GM18868 (cell line): ENCODE measurements at regions not wholly inside any gene's neighbourhood (a gene's known extent, or its start where the extent isn't known, plus 50 kb on each side); places are given as distances from the start of the nearest gene placed in this dataset.

Experiments used
- ATAC-seq: cut with Tn5 transposase; IDR thresholded peaks from one replicate; pipeline ENCODE4 v1.9.1; 2021; ENCODE audit warnings: mild to moderate bottlenecking, moderate library complexity; ENCODE audit not compliant: unreplicated experiment

- ATAC-seq = no peak
Observed at GRCh38 chr11:122323754-122324421, 207.9 kb upstream of the BLID start.

GRCh38 chr11:122322329-122322728 is 206.3 kb upstream of the BLID start:
- no peak for ATAC-seq

GRCh38 chr11:122320671-122321070 is 204.7 kb upstream of the BLID start:
- ATAC-seq = no peak

- no peak for ATAC-seq
Observed at GRCh38 chr11:122319691-122320620, 203.9 kb upstream of the BLID start.

GRCh38 chr11:122319085-122319484 is 203.1 kb upstream of the BLID start:
- no peak for ATAC-seq

GRCh38 chr11:122317305-122317704 is 201.3 kb upstream of the BLID start:
- ATAC-seq = no peak

GRCh38 chr11:122313581-122313980 is 197.6 kb upstream of the BLID start:
- no peak for ATAC-seq

- no peak for ATAC-seq
Observed at GRCh38 chr11:122311216-122311755, 195.3 kb upstream of the BLID start.

- no peak for ATAC-seq
Observed at GRCh38 chr11:122310766-122311165, 194.8 kb upstream of the BLID start.

GRCh38 chr11:122309262-122309925 is 193.4 kb upstream of the BLID start:
- ATAC-seq = no peak

- no peak for ATAC-seq
Observed at GRCh38 chr11:122308226-122308625, 192.2 kb upstream of the BLID start.

GRCh38 chr11:122307476-122308035 is 191.5 kb upstream of the BLID start:
- no peak for ATAC-seq

- no peak for ATAC-seq
Observed at GRCh38 chr11:122306831-122307391, 190.9 kb upstream of the BLID start.

GRCh38 chr11:122305426-122306320 is 189.7 kb upstream of the BLID start:
- no peak for ATAC-seq

GRCh38 chr11:122304973-122305372 is 189.0 kb upstream of the BLID start:
- ATAC-seq = no peak

GRCh38 chr11:122304306-122304705 is 188.3 kb upstream of the BLID start:
- ATAC-seq = no peak

GRCh38 chr11:122294041-122294440 is 178.0 kb upstream of the BLID start:
- no peak for ATAC-seq

- no peak for ATAC-seq
Observed at GRCh38 chr11:122293296-122294023, 177.4 kb upstream of the BLID start.

- no peak for ATAC-seq
Observed at GRCh38 chr11:122287401-122287800, 171.4 kb upstream of the BLID start.
